ENCODE measurements at regions not wholly inside any gene's neighbourhood (a gene's known extent, or its start where the extent isn't known, plus 50 kb on each side); places are given as distances from the start of the nearest gene placed in this dataset.

DNA sequence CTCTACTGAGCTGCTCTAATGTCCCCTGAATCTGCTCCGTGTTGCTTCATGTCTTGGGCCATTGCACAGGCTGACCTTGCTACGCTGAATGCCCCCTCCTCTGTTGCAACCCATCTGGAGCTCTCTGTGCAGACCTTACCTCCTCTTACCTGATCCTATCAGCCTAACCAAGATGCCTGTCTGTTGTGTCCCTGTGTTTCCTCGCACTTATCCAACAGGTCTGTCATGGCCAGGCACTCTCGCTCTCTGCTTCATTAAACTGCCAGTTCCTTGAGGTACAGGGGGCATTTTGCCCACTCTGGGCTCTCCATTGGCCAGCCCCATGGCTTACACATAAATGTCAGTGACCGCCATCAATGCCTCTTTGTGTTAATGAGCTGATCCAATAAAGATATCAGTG, 277.7 kb upstream of the TSHZ3 start:
- TF ChIP-seq POLR2AphosphoS5 (IDR thresholded peaks at IDR 0.05) (no peak), CTCF (IDR thresholded peaks at IDR 0.05) (no peak), POLR2A (IDR thresholded peaks at IDR 0.05; ENCODE audit: low read depth) (no peak), EP300 (IDR thresholded peaks at IDR 0.05) (no peak)

All from esophagus muscularis mucosa (tissue), 4 donors.